GM18505 (cell line): ENCODE measurements at regions not wholly inside any gene's neighbourhood (a gene's known extent, or its start where the extent isn't known, plus 50 kb on each side); places are given as distances from the start of the nearest gene placed in this dataset.

ENCODE experiments used
- ATAC-seq: cut with Tn5 transposase; IDR thresholded peaks from one replicate; pipeline ENCODE4 v1.9.1; 2021; ENCODE audit not compliant: unreplicated experiment
- POLR2A ChIP-seq: IDR thresholded peaks from 4 replicates; pipeline ENCODE4 v1.6.1; 2011; ENCODE audit warnings: borderline replicate concordance; ENCODE audit not compliant: insufficient read depth, insufficient read length; ENCODE audit errors: extremely low read depth

DNA sequence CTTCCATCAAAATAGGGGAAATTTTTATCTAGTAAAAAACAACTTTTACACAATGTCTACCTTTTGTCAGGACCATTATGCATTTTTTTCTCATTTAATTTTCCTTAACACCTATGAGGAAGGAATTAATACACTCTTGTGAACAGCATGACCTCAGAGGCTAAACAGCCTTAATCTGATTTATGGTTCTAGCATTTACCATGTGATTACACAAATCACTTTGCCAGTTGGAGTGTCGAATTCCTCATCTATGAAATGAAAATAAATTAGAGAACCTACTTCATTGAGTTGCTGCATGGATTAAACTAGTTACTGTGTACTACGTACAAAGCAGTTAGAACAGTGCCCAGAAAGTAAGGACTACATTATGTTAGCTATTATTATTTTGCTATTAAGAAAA is 187.7 kb upstream of the MPDZ start:
- no peak for ATAC-seq
- no peak for TF ChIP-seq POLR2A

DNA sequence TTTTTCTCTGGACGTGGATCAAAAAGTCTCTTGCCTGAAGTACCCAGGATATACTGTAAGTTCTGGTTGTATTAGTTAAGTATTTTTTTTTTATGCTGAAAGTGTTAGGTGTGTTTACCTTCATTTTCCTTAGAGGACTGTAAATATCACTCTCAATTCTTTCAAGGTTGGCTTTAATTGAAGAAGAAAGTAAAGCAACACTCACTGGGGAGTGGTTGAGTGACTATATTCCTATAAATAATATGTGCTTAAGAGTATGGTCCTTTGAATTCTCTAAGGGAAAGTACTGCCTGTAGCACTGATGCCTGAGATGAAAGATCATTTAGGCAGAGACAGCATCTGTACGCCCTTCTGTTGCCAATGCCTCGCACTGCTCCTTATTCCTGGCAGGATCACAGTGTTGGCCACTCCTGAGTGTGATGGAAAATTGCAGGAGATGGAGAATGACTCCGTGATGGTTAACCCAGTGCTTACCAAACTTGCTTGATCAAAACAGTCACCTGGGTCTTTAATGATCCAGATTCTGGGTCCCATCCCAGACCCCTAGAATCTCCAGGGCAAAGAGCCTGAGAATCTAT is 182.0 kb upstream of the MPDZ start:
- no peak for TF ChIP-seq POLR2A
- no peak for ATAC-seq

DNA sequence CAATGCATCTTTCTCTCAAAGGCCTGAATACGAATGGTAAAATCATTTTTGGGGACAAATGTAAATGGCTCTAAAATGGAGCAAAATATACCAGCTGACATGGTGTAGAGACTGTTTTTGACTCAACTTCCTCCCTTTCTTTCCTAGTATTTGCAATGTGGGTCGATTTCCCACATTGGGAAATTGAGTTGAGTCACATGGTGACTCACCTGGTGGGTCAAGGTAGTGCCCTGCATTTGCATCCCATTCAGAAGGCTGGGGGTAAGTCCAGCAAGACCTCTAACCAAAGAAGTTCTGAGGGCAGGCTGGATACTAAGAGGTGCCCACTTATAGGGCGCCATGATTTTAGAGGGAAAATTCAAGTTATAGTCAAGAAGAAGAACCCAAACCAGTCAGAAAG is 179.6 kb upstream of the MPDZ start:
- ATAC-seq = no peak
- TF ChIP-seq POLR2A = no peak

DNA sequence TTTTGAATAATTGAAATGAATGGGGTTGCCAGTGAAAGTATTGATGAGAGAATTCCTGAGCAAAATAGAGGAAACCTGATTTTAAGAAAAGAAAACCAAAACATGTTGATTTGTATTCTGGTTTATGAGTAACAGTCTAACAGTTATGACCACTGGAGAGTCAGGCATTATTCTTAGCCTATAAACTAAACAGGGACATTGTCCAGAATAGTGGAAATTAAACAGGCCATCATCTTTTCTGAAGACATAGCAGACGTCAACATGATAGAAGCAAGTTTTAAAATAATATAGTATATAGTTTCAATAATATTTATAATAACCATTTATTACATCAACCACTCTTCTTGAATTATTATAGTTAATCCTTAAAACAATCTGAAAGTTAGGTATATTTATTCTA is 178.3 kb upstream of the MPDZ start:
- TF ChIP-seq POLR2A = no peak

DNA sequence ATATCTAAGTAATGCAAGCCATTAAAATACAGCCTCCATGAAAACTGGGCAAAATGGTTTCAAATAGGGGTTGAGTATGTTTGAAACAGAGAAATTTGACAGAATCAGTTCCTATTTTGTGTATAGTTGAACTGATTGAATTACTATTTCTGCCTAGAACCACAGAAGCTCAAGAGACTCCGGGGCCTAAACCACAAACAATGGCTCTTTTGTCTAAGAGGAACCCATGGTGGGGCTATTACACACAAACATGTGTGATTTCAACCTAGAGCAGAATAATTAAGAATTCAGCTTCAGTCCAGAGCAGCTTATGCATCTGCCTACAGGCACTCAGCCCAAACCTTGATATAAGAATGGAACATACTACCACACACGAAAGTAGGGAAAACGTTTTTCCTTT is 171.2 kb upstream of the MPDZ start:
- TF ChIP-seq POLR2A = no peak
- peak; percentile 73 for ATAC-seq

More for the DNA sequence above, 178.3 kb upstream of the MPDZ start:
- ATAC-seq = no peak

DNA sequence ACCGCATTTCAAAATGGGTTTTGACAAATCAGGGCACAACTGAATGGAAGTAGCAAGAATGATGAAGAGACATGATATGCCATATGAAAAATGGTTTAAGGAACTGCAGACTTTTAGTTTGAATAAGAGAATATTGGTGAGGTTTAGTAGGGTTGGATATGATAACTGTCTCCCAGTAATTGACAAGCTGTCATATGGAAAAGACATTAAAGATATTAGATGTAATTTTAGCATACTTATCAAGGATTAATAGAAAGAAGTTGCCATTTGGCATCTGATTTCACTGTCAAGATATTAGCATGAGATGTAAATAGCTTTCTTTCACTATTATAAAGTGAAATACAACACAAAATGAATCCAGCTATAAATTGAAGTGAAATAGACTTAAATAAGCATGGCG is 169.0 kb upstream of the MPDZ start:
- TF ChIP-seq POLR2A = no peak
- no peak for ATAC-seq

DNA sequence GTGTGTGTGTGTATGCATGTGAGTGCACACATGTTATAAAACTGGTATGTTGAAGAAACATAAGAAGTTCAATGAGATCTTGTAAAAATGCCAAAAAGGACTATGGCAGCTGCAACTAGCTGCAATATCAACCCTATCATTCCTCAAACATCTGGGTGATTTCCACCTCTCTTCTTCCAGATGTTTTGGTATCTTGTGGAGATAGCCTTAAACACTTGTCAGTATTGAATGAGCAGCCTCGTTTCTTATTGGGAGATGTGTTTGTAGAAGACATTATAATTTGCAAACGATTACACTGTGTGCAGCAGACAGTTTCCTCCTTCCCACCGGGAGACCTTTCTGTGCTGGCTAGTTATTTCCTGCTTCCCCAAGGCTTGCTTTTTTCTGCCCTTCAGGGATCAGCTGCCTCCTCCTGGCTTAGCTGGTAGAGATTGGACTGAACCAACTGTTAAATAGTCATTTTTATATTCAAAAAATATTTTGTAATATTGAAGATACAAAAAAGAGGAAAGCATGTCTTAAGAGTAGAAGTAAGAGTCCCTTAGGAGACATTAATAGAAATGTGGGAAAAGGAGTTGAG is 168.4 kb upstream of the MPDZ start:
- ATAC-seq = no peak
- TF ChIP-seq POLR2A = no peak

DNA sequence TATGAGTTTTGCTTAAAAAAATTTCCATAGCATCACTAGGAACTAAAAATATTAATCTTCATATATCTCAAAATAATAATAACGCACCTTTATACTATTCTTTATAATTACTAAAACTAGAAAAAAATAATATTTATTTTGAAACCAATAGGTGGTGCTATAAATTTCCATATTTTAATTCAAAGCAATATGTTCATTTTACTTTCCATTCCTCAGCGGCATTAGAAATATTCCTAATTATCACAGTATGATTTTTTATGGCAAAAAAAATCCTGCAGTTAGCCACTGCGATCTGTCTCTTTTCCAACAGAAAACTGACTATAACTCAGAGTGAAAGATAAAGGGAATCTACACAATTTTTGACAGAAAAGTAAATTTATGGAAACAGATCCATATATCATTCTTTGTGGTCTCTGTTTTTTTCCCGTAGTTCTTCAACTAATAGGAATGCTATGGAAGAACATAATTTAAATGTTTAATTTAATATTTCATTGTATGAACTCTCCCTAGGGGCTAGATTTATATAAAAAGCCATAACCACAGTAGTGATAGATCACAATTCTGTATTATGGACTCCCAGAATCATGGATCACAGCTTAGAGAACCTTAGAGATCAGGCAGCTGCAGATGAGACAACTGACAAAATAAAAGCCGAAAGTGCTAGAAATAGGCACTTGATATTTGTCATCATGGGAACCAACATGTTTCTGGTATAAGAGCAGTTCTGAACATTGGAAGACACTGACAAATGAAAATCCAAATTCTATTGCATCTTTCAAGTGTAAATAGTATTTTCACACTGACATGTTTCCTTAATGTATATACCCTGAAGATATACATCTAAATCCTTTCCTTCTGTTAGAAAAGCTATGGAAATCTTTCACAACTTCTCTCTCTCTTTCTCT is 167.7 kb upstream of the MPDZ start:
- no peak for TF ChIP-seq POLR2A
- no peak for ATAC-seq

DNA sequence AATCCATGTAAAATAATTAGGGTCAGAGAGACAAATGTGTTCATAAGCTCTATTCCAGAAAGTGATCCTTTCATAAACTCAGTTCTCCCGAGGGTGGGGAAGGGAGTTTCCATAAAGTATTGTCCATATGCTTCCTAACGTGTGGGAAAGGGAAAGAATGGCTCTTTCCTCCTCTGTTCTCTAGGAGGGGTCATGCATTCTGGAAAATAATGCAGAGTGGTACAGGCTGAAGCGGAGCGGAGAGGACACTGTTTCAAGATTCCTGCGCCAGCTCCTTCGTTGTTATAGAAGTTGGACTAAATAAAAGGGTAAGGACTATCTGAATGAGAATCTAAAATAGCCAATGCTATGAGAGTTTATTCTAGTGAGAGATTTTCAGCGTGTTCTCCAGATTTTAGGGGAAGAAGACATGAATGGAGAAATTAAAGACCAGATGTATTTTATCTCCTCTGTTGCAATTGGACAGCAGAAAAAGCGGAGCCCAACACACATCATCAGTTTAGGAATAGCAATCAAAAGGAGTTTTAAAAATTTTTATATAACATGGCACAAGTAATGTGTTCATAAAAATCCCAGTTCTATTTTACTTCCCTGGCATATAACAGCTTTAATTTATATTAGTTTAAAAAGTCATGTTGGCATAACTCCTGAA is 166.9 kb upstream of the MPDZ start:
- ATAC-seq = no peak
- no peak for TF ChIP-seq POLR2A

DNA sequence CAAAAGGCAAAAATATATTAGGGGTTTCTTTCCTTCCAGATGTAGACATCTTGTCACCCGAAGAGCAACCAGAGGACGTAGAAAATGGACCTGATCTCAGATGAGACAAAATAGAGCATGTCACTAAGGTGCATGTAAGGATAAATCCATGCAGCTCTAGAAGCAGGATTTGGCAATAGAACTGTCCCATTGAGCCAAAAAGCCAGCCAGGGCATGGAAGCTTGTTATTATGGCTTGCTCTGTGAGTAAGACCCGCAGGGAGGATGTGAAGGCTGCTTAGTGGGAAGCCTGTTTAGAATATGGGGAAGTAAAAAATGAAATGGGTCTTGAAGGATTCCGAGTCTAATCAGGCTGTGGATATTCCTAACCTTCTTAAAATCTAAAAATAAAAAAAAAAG is 165.6 kb upstream of the MPDZ start:
- no peak for TF ChIP-seq POLR2A
- ATAC-seq = no peak

DNA sequence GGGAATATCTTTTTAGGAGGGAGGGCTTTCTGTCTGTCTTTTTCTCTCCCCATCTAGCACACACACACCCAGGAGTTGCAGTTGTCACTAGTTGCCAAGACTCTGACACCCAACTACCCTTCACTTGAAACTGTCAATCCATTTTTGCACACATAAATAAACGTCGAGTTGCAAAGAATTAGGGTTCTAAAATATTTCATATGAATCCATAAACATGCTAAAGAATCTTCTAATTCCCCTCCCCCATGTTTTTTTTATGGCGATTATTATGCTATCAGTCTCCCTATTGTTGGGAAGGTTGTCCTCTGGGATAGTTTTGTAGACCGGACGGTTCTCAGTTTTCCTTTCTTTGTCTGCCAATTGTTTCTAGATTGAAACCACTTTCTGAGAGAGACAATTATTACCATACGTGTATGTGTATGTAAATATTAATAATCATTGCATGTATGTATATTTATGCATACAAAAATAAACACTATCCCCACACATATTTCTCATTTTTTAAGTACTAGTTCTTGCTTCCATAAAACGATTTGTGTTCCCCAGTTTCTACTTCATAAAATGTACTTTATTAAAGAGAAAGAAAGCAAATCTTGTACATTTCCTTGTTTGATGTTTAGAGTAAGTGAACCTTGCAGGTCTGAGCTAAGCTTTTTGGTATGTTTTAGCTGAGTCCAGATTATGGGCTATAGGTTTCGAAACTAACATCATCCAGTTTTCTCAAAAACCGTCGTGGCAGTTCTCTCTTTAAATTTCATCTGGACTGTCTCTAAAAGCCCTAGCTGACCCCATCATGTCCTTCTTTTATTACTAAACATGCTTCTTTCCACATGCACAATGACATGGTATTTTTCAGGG is 165.0 kb upstream of the MPDZ start:
- no peak for TF ChIP-seq POLR2A
- ATAC-seq = no peak

DNA sequence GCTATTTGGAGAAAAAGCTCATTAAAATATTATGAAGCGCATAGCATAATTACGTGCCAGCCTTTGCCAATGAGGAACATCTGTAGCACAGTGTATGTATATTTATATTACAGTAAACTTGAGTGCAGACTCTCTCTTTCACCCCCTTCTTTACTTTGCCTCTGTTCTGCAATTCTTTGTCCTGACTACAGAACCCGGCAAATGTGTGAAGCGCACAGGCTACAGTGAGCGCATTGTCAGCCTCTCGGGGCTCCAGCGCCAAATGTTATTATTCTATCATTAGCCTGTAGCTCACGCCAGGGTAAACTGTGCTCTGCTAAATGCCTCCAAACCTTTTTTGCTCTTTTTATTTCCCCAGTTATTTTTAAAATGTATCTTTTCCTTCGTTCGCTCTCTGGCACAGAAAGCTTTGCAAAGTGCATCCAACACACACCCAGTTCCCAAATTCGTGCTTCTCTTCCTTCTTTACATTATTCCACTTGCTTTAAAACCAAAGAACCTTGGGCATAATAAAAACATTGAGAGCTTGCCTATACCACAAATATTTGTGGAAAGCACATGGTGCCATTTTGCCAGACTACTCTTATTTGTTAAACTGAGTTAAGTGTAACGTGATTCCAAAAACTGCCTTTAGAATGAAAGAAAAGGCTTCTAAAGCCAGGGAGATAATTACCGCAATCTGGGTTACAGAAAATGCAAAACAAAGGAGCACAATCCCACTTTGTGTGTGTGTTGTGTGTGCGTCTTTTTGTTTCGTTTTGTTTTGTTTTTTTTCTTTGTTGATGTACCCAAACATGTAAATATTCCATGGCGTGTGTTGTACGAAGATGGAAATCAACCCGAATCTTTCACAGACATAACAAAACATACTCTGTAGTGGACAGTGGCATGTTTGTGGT is 164.1 kb upstream of the MPDZ start:
- no peak for TF ChIP-seq POLR2A
- no peak for ATAC-seq
